Occipital lobe (tissue), 1 donor: ENCODE measurements at regions not wholly inside any gene's neighbourhood (a gene's known extent, or its start where the extent isn't known, plus 50 kb on each side); places are given as distances from the start of the nearest gene placed in this dataset.

Experiments used
- DNase-seq: peaks from one replicate; lab custom pipeline; 2025; lab: John Stamatoyannopoulos, UW

DNA sequence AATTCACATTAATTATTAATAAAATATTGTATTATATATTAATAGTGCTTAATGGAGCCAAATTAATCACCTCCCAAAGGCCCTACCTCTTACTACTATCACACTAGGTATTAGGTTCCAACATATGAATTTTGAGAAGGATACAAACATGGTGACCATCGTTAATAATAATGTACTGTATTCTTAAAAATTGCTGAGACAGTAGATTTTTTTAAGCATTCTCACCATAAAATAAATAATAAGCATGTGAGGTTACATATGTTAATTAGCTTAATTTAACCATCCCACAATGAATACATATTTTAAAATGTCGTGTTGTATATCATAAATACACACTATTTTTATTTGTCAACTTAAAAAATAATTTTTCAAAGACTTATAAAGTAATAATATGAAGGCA is 299.2 kb upstream of the NR5A2 start:
- DNase-seq: no peak

DNA sequence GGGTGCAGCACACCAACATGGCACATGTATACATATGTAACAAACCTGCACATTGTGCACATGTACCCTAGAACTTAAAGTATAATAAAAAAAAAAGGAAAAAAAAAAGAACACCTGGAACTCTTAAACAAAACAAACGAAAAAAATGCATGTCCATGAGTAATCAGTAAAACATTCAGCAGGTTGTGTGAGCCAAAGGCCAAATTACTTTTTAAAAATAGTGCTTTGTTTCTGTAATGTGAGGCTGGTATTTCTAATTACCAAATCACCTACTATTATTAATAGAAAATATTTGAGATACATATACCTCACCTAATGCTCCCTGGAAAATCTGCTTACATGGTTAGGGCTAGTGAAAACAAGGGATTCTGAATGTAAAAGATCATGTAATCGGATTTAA is 294.4 kb upstream of the NR5A2 start:
- no peak for DNase-seq

DNA sequence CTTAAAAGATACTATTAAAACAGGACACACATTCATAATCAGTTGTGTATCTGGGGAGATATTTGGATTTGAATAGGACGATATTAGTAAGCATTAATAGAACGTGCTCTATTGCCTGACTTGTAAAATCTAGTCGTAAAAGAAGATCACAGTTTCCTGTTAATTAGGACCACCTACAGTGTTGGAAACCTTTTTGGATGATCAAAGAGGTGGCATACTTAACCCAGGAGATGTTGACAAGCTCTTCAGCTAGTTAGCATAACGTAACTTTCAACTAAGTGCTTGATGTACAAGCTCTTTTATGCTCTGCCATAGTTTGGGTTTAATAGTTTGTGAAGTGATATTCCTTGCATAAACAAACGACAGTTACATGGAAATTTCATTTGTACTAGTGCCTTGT is 293.3 kb upstream of the NR5A2 start:
- DNase-seq: no peak

DNA sequence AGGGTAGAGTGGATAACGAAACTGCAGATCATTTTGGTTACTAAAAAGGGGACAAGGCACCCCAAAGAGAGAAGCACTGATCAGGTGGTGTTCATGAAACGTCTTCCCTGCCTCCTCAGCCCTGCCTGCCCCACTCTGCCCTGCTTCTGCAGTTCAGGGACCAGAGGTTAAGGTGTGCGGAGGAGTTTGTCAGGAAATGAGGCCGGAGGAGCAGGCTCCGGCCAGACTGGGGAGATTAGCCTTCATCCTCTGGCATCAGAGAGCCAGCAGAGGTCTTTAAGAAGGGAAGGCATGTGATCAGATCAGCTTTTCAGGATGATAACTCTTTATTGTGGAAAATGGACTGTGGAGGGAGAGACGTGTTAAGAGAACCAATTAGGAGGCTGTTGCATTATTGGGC is 291.9 kb upstream of the NR5A2 start:
- no peak for DNase-seq

DNA sequence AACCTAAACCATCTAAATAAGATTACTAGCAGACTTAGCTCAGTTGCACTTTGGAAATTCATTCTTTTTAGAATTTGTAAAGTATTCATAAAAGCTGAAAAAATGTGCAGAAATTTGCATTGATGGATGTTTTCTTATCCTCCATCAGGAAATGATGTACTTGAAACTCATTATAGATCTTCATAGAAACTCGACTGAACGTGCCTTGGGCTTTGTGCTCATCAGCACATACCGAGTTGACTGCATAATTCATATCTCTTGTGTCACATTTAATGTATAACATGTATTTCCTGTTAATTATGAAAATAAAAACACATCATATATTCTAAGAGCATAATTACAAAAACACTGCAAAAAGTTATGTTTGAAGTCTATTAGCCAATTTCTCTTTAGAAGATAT is 290.9 kb upstream of the NR5A2 start:
- no peak for DNase-seq

DNA sequence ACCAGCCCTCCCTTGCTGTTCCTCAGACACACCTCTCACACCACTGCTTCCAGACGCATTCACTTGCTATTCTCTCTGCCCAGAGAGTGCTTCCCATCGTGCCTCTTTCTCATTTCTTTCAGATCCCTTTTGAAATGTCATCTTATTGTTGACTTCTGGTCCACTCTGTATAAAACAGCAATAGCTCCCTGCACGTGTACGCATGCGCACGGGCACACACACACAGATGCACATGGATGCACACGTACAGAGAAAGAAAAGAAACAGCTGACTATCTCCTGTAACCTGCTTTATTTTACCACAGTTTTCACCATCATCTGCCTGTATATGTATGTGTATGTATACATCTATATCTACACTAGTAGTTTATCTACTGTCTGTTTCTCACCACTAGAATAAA is 285.9 kb upstream of the NR5A2 start:
- no peak for DNase-seq

DNA sequence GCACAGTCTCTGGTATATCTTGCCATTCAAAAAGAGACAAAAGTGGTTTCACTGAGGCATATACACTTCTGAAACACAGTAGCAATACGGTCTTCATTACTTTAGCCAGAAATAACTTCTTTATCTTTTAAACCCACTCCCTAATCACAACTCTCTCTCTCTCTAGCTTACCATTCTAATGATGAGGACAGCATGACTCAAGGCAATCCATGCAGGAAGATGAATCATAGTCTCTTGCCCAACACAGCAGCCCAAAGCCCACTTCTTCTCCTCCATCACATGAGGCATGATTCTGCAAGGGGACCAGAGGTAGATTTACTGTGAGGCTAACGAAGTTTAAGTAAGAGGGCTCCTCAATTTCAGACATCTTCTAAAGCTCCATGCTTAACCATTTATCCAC is 285.0 kb upstream of the NR5A2 start:
- no peak for DNase-seq

DNA sequence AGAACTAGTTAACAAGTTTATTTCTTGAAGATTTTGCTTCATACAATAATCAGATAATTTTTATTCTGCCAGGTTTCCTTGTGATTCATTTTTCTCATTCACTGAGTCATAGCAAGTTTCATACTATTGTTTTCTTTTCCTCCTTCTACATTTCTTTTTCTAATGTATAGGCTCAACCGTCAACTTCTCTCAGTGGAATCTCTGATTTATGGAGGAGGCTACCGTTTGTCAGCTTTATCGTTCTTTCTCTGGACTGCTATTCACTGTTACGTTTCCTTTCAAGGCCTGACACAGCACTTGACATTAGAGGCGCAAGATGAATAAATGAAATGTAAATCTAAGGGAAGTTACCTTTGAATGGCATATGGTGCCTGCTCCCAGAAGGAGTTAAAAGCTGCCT is 284.3 kb upstream of the NR5A2 start:
- no peak for DNase-seq

DNA sequence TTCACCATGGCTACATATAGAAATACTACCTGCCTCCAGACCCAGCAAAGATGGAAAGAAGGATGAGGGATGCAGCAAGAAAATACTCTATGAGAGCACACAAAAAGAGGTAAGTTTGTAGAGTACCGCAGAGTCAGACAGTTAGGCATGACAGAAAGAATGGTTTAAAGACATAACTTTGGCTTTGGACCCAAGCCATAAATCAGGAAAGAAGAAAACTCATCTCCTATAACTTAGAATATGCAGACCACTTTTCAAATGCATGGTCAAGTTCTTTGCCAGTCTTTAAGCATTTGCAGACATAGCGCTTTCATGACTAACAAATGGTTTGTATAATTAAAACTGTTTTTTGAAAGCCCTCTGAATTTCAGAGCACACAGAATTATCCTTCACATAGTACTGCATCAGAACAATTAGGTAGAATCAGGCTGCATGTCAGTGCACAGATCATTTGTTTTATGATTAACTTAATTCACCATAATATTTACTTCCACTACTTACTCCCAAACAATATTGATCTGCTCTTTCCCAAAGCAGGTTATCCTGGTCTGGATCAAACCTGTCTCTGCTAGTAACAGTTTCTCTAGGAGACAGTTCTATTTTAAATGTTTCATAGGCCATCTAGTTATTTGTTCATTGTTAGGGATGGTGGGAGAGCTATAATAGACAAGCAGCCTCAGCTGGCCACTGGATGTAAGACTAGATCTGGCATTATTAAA is 280.7 kb upstream of the NR5A2 start:
- no peak for DNase-seq

DNA sequence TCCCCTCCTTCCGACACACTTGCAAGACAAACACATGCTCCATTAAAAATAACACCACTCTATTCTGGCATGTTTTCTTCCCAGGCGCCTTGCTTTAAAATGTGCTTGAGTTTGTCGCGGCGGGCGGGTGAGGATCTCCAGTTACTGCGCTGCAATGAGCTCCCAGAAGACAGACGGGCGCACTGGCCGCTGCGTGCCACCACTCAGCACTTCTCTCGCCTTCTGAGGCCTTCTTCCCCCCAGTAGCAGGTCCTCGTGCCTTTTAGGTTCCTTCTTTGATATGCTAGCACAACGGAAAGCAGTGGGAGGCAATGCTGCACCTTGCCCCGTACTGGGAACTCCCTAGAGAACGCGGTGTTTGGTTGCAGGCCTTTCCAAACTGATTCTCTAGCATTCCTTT is 279.5 kb upstream of the NR5A2 start:
- DNase-seq: no peak

DNA sequence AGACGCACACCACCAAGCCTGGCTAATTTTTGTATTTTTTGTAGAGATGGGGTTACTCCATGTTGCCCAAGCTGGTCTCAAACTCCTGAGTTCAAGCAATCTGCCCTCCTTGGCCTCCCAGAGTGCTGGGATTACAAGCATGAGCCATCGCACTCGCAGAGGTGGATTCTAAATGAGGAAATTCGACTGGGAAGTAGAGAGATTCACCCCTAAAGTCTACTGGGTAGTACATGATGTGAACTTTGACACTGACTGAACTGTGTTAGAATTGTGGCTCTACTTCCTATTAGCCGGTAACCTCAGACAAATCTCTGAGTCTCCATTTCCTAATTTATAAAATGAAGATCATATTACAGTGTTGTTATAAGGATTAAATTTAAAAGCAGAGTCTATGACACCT is 276.0 kb upstream of the NR5A2 start:
- DNase-seq: no peak

DNA sequence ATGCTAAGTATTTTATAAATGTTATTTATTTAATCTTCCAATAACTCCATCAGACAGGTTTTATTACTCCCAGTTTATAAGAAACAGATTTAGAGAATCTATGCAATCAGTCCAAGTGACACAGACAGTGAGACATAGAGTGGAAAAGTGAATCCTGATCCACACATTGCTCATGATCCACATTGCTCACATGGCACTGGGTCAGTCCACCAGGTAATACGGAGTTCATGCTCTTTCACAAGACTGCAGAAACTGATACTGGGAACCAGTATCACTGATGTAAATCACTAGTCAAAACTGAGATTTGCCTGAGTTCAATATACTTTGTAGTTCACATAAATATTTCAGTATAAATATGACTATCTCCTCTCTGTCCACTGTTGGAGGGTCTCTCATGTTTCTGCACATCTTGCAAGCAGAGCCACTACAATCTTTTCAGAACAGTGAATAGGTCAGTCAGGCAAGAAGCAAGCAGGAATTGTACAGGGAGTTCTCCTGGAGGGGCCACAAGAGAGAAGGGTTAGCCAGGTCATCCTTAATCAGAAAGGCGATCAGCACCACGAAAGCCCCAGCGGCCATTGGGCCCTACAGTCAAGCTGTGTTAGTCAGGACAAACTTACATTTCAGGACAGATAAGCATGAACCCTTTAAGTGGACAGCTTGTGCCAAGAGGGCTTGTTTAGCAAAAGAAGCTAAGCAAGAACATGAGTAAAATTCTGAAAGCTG is 275.4 kb upstream of the NR5A2 start:
- no peak for DNase-seq

DNA sequence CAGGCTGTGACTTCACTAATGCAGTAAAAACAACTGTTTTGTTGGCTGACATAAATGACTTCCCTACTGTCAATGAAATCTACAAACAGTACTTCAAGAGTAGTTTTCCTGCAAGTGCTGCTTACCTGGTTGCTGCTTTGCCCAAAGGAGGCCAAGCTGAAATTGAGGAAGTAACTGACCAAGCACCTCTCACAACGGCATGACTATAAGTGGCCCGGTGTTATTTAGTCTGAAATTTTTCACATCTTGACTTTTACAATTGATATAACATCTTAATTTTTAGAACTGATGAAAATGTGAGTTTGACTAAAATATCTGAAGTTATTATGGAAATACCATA is 274.9 kb upstream of the NR5A2 start:
- DNase-seq: no peak

DNA sequence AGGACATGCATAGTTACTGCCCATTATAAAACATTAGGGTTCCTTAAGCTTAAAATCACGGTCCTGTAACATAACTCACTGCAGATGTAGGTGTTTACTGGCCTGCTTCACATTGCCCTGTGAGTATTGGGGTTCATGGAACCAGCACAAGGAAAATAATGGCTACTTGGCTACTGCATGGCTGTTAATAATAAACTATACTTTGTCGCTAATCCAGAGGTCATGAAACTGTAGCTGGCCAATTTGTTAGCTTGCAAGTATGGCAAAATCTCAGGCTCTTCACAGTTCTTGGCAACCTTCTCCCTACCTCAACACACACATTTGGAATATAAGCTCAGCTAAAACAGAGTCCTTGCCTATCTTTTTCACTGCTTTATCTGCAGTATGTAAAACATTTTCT is 274.0 kb upstream of the NR5A2 start:
- DNase-seq: no peak

DNA sequence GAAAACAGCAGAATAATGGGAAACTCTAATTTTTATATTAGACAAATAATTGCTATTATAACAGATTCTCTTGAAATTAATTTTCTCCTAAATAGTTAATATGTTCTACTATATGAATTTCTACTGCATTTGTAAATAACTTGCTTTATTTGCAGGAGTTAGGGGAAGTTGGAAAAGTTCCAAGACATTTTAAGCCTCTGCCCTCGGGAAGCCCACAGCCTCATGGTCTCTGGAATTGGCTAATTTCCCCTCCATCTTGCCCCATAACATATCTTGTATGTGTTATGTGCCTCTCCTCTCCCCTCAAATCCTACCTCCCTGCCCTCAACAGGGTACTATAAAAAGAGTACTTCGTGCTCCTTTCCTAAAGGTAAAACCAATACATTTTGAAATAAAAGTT is 271.4 kb upstream of the NR5A2 start:
- DNase-seq: no peak

DNA sequence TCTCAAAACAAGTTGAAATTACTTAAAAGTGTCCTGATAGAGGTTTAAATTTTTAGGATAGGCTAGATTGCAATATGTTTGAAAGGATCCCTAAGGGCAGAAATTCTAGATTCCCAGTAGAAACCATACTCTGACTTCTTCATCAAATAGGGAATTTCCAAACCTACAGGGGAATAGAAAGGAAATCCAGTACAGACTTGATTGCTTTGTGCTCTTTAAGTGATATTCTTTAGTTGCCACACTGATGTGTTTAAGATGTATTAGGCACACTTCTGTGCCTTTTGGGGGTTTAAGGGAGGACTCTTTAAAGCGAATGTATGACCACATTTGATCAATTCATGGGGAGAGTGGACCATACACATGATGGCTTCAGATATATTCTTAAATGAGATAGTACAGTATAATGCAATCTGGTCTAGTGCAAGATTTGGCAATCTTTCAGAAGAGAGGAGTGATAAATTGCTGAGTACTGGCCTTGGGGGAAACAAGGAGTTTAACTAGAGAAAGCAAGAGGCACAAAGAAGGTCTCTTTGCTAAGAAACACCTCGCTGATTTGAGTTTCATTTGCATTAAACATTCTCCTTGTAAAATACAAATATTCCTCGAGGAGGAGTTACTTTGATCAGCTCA is 268.8 kb upstream of the NR5A2 start:
- DNase-seq: no peak

DNA sequence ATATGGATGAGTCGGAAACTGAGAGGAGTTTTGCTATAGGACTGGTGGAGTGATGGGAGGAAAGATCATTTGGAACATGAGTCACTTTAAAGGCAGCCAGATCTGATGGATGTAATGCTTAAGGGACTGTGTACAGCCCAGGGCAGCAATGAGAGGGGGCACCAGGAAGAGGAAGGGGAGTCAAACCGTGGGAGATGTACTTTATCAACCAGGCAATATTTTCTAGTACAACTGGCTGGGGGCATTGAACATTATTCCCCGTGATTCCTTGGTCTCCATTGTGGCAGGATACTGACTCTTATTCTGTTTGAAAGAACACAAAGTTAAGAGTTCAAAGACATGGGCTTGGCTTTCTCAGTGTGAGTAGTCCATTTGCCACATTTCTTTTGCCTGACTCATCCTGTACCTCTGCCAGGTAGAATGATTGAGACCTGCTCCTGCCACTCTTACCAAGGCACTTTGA is 268.2 kb upstream of the NR5A2 start:
- no peak for DNase-seq

DNA sequence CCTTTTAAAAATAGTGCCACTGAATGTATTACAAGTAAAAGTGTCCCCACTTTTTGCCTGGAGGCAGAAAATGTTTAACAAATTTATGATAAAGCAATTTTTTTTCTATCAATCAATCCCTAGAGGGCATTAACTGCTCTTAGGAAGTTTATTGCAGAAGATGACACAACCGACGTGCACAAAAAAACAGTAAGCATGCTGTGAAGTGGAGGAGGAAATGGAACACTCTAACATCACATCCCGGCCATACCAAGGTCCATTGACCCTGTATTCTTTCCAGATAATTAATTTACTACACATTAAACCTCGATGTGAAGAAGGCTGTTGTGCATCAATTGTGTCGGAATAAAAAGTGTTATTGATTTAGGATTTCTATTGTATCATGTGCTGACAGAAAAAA is 264.9 kb upstream of the NR5A2 start:
- no peak for DNase-seq

DNA sequence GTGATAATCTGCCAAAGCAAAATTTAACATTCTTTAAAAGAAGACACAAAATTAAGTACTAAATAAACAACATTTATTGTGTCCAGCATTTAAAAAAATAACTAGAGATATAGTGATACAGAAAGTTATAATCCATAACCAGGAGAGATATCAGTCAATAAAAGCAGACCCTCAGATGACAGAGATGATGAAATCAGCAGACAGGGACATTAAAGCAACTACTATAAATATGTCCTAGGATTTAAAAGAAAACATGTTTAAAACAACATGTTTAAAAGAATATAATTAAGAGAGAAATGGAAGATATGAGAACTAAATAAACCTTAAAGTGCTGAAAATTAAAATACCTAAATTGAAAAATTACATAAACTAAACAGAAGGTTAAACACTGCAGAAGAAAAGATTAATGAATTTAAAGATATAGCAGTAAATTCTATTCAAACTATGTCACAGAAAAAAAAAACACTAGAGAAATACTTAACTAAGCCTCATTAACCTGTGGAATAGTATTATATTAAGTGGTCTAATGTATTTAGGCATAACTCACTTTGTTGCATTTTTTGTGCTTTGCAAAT is 261.2 kb upstream of the NR5A2 start:
- no peak for DNase-seq

DNA sequence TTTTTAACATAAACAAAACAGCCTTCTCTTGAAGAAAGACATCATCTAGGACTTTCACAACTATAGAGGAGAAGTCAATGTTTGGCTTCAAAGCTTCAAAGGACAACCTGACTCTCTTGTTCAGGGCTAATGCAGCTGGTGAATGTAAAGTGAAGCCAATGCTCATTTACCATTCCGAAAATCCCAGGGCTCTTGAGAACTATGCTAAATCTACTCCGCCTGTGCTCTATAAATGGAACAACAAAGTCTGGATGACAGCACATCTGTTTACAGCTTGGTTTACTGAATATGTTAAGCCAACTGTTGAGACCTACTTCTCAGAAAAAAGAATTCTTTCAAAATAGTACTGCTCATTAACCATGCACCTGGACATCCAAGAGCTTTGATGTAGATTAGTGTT is 259.8 kb upstream of the NR5A2 start:
- DNase-seq: no peak

DNA sequence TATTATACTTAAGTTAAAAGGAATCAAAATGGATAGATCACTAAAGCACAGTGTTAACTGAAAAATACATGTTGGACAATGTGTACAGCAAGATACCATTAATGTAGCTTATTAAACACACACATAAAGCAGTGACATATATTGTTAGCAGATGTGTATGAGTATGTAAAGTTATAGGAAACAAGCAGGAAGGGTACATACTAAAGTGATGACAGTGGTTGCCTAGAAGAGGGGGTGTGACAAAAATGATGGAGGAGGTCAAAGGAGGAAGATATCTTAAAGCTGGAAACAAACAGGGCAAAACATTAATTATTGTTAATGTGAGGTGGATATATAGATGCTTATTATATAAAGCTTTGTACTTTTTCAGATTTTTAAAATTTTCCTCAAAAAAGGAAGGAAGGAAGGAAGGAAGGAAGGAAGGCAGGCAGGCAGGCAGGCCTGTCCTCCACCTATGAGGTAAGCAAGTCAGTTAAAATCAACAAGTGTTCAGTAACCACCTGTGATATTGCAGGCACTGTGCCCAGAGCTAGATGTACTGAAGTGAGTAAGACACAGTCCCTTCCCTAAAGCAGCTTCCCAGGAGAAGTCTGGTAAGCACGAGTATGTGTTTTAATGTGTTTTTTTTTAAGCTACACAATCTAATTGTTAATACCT is 252.9 kb upstream of the NR5A2 start:
- DNase-seq: no peak
